ENCODE measurements at regions not wholly inside any gene's neighbourhood (a gene's known extent, or its start where the extent isn't known, plus 50 kb on each side); places are given as distances from the start of the nearest gene placed in this dataset.

DNA sequence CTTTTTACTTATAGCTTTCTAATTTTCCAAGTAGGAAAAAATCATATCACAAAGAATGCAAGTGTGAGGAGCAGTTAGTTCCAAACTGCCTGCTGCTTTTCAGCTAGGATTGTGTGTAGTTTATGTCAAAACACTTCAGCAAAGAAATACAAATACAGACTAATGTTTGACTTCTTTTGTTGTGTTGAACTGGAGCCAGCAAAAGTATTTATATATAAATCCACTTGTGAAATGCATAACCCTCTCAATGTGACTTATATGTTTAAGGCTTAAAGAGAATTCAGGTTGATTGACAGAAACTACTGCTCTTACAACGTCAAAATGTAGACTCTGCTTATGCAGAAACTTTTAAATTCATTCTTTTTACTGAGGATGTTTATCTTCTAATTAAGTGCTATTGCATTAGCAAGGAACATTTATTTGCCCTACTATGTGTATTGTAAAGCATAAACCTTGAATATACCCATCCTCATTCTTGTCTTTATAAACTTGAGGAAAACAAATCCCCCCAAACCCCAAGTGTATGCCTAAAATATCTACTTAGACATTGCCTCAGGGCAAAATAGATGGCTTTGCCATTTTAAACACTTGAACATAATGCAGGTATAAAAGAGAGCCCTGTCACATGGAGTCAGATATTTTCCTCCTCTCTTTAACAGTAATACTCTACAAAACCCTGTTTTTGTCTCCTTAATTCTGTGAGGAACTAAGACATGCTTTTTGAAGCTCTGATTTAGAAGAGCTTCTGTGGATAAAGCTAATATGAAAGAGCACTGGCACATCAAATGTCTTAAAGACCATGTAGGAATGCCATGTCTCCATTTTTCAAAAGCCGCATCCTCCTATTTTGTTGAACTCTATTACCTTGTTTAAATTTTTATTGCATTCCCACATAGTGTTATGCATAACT is 302.8 kb upstream of the TBC1D5 start:
- TF ChIP-seq CTCF (IDR thresholded peaks at IDR 0.05) = no peak
- no peak for TF ChIP-seq POLR2A (IDR thresholded peaks at IDR 0.05)

Measured in stomach (tissue), 4 donors.